GM20000 (cell line): ENCODE measurements at regions not wholly inside any gene's neighbourhood (a gene's known extent, or its start where the extent isn't known, plus 50 kb on each side); places are given as distances from the start of the nearest gene placed in this dataset.

Experiments
- DNase-seq: peaks from one replicate; pipeline ENCODE4 v3.0.0; 2012; ENCODE audit warnings: low spot score
- TF ChIP-seq, protein P1 (sequence below): IDR thresholded peaks from 2 replicates; pipeline ENCODE4 v1.5.1; 2012; ENCODE audit warnings: mild to moderate bottlenecking, control low read depth; ENCODE audit errors: extremely low read depth, missing control alignments

- TF ChIP-seq, protein P1, sequence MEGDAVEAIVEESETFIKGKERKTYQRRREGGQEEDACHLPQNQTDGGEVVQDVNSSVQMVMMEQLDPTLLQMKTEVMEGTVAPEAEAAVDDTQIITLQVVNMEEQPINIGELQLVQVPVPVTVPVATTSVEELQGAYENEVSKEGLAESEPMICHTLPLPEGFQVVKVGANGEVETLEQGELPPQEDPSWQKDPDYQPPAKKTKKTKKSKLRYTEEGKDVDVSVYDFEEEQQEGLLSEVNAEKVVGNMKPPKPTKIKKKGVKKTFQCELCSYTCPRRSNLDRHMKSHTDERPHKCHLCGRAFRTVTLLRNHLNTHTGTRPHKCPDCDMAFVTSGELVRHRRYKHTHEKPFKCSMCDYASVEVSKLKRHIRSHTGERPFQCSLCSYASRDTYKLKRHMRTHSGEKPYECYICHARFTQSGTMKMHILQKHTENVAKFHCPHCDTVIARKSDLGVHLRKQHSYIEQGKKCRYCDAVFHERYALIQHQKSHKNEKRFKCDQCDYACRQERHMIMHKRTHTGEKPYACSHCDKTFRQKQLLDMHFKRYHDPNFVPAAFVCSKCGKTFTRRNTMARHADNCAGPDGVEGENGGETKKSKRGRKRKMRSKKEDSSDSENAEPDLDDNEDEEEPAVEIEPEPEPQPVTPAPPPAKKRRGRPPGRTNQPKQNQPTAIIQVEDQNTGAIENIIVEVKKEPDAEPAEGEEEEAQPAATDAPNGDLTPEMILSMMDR, result no peak
- DNase-seq, result no peak
Observed at GRCh38 chr1:4006676-4007374, 106.8 kb upstream of the C1orf174 start.

GRCh38 chr1:4010284-4010683, 110.2 kb upstream of the C1orf174 start:
- DNase-seq, result no peak
- TF ChIP-seq, protein P1, result no peak

GRCh38 chr1:4010814-4011605, 110.9 kb upstream of the C1orf174 start:
- TF ChIP-seq, protein P1, result no peak

DNA sequence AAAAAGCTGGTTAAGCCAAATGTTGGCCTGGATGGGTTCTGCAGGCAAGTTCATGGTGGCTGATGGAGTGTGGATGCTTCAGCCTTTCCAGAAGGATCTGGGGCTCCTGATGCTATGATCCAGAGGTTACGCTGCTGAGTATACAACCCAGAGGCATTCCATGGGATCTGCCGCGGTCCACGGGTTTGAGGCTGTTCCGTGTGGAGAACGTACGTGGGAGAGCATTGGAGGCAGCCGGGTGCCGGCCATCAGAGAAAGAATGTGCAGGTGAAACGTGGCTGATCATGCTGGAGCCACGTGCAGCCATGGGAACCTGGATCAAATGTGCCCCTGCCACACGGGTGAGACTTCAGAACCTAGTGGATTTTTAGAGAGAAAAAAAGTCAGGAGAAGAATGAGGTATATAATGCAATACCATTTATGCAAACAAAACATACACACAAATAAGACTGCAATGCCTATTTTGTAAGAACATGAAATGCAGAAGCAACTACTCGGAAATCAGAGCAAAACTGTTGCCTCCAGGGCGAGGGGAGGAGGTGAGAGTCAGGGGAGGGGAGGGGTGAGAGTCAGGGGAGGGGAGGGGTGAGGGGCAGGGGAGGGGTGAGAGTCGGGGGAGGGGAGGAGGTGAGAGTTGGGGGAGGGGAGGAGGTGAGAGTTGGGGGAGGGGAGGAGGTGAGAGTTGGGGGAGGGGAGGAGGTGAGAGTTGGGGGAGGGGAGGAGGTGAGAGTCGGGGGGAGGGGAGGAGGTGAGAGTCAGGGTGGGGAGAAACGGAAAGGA, 116.5 kb upstream of the C1orf174 start:
- TF ChIP-seq, protein P1, result no peak

More at GRCh38 chr1:4010814-4011605, 110.9 kb upstream of the C1orf174 start:
- no peak for DNase-seq

DNA sequence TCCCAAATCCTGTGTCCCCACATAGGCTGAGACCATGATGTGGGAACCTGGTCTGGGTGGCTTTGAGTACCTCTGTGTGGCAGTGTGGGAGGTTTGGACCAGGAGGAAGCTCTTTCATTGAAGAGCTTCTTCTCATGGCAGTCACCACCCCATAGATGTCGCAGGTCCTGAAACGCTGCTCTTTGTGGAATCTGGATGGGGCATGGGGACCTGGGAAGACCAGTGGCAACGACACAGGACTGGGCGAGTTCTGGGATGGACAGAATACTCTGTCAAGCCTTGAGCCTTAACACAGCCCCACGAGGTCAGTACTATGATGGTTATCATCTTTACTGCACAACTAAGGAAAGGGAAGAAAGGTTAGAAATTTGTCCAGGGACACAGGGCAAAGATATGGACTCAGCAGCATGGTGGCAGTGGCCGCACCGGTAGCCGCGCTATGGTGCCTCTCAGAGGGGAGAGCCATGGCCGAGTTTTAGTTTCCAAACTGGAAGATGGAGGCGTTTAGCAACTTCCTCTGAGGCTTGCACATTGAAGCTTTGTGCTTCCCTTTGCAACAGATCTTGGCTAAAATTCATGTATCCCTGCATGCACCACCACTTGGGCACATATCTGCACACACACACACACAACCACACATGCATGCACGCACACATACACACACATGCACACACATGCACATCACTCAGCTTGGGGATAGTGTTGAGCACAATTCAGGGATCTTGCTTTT, 117.7 kb upstream of the C1orf174 start:
- TF ChIP-seq, protein P1, result no peak
- no peak for DNase-seq

More for the DNA sequence above, 116.5 kb upstream of the C1orf174 start:
- no peak for DNase-seq

DNA sequence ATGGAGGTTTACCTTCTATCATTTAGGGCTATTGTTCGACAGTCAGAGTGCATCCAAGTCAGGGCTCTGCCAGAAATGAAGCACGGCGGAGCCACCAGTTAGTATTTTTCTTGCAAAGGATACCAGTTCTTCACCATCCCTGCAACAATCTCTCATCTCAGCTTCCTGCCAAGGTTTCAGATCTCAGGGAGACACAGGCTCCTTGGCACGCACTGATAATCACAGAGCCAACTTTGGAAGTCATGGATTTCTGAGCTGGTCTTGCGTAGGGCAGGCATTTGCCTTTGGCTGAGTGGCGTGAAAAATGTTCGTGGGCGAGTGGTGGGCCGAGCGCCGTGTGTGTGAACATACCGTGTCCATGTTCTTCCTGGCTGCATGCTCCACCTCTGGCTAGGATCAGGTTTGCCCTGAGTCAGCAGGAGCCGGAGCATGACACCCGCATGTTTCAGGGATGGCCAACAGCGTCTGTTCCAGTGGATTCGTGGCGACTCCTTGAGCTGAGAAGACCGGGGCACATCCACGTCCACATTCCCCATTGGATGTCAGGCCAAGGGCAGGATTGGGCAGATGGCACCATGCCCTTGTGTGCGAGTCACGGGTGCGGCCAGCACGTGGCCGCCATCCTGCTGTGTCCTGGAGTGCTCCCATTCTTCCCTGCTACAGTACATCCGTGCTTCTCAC, 118.5 kb upstream of the C1orf174 start:
- TF ChIP-seq, protein P1, result no peak
- DNase-seq, result no peak
